Stimulated activated CD4-positive, alpha-beta T cell treated with anti-CD3 and anti-CD28 coated beads, TNF-alpha, amount 100 ng/mL, for 1 hour (primary cell): ENCODE measurements at regions not wholly inside any gene's neighbourhood (a gene's known extent, or its start where the extent isn't known, plus 50 kb on each side); places are given as distances from the start of the nearest gene placed in this dataset.
A peak's percentile ranks its signal among the peaks of the same experiment; 100 is the strongest.

ENCODE experiments used
- DNase-seq, 3 donors: peaks; one replicate each; pipeline ENCODE4 v3.0.0-alpha.2; 2020; ENCODE audit warnings: low read depth in 3 of 3, low spot score in 1 of 3

DNA sequence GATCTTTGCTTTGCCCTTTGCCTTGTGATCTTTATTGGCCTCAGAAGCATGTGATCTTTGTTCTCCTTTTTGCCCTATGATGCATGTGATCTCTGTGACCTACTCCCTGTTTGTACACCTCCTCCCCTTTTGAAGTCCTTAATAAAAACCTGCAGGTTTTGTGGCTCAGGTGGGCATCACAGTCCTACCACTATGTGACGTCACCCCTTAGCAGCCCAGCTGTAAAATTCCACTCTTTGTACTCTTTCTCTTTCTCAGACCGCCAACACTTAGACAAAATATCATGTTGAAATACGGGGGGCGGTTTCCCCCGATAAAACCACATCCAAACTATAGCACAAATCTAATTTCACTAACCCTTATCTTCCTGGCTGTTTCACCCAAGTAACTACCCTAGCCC is 76.7 kb upstream of the RAPGEF4 start:
- DNase-seq: no peak

DNA sequence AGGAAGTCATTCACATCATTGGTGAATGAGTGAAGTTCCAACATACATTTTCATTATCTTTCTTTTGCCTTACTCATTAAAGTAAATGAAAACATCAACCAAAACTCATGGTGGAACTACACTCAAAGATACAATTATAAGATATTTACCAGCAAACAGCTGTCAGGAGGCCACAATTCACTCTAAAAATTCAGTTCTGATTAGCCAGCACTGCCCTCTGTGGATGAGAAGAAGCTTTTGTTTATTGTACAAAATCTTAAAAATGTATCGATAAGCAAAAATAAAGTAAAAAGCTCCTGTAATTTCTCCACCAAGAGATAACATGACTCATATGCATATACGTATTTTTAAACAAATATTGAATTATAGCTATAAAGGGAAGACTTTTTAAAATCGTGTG is 73.5 kb upstream of the RAPGEF4 start:
- no peak for DNase-seq

DNA sequence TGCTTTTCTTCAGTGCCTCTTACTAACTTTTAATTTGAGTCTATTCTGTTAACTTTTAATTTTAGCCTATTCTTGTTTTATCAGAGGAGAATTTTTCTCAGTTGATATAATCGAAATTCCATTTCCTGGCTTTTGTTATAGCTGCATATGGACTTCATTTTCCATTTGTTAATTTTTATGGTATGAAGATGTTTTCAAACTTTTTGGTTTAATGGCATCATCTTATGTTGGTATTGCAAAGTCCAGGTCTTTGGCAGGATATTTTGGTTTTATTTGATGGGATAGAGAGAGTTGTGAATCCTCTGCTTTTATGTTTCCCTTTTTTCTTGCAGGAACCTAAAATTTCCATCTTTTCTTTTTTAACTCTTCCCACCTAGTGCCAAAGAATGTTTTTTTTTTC is 70.9 kb upstream of the RAPGEF4 start:
- DNase-seq: no peak

DNA sequence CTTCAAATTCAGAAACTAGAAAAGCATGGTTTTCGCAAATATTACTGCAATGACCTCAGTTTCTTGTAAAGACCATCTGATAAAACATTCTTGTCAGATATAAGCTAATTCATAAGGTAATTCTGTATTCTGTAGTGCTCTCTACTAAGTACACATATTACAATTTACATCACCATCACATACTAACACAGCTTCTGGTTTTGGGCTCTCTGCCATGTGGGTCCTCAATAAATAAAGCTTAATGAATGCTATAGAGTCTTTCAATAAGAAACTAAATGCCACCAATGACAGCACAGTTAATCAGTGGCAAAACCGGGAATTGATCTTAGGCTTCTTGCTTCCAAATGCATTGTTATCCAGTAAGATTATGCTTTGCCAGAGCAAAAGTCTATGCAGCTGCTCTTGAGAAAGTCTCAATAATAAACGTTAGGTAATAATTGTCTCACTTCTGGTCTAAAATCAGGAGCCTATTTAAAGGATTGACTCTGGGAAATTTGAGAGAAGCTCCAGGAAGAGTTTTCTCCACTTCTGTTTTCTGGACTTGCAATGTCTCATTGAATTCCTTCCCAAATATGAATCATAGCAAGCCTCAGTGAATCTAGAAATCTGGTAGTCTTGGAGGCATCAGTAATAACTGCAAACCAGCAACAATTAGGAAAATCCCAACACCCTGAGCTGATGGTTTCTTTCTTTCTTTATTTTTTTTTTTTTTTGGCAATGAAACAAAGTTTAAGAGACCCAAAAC is 67.9 kb upstream of the RAPGEF4 start:
- DNase-seq: no peak

DNA sequence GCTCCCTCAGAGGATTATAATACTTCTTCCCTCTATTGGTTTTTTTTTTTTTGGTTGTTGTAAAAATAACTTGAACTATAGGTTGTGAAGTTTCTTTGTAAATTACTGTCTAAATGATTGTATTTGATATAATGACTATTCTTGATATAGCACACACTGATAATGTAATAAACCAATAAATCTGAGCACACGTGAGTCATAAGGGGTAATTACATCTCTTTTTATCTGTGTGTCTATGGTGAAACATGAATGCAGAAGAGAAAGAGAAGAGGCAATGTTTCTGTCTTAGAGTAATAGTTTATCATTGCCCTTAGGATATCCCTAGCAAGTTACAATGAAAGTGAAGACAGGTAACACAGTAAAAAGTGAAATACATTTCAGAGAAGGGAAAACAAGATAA is 64.1 kb upstream of the RAPGEF4 start:
- no peak for DNase-seq

GRCh38 chr2:172672114-172672513 is 63.5 kb upstream of the RAPGEF4 start:
- DNase-seq: no peak

DNA sequence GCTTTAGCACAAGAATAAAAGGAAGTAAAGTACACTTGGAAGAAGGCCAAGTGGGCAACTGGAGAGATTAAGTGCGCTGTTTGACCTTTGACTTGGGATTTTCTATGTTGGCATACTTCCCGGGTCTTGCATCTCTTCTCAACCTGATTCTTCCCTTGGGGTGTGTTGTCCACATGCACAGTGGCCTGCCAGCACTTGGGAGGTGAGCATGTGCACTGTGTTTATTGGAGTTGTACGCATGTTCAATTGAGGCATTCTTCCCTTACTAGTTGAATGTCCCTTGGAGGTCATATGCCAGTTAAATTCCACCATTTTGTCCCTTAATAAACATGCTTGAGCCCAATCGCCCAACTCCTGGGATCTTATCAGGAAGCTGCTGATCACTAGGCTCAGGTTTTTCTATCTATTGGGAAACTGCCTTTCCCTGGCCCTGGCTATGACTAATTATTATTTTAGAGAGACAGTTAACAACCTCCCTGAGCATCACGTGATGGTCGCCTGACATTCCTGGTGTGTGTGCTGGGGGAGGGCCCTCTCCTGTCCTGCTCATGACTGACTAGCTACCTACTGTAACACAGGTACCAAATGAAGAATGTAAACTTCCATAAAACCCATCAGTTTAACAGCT is 62.5 kb upstream of the RAPGEF4 start:
- DNase-seq: no peak

DNA sequence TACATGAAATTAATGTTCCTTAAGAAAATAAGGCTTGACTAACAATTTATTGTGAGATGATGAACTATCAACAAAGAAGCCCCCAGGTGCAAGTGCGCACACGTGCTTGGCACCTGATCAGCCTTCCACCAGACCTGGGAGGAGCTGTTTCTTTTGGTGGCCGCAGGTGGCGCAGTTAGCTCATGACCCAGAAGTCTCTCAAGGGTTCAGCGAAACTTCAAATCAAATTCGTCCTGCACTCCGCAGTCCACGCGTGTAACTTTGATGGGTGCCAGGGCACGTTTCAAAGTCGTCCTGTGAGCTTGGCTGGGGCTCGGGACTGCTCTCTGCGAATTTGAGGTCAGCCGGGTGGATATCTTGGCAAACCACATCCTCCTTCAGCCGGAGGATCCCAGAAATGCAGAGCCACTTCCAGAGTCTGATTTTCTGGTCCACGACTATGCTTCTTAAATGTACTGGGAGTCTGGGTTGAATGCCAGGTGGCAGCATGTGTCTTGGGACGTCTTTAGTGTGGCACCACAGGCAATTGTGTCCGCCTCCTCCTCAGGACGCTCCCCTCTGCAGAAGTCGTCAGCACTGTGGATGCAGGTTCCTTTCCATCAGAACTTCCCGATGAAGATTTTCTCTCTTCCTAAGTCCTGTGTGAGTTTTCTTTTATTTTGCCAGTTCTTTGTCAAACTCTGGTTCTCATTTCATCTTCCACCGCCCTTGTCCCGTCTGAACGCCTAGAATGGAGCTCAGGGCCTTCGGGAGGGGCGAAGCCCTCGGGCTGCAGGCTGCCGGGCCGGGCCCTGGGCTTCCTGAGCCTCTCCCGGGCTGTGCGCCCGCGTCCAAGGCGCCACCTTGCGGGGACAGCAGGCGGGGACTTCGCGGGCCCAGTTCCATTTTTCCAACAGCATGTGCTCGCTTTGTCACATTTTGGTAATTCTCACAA is 61.3 kb upstream of the RAPGEF4 start:
- DNase-seq: peak in 1 of 3 donors; percentile 12

DNA sequence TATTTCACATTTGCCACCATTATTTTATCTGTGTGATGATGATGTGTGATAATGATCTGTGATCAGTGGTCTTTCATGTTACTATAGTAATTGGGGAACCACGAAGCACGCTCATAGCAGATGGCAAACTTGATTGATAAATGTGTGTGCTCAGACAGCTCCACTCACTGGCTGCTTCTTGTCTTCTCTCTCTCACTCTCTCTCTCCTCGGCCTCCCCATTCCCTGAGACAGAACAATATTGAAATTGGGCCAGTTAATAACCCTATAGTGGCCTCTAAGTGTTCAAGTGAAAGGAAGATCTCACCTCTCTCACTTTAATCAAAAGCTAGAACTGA is 60.7 kb upstream of the RAPGEF4 start:
- DNase-seq: no peak

DNA sequence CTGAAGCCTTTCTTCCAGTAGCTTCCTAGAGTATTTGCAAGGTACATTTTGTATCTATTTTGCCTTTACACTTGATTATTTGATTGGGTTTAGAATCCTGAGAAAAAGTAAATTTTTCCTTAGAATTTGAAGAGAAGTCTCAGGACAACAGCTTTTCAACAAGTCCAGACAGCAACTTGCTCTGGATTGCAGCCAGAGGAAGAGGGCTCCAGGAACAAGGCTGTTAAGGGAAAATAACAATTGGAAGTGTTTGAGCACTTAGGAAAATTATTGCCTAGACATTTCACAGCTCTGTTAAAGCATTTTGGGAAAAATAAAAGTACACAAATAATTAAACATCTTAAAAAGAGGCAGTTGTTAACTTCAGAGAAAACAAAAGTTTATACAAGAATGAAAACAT is 58.3 kb upstream of the RAPGEF4 start:
- no peak for DNase-seq

- DNase-seq: no peak
Measured at GRCh38 chr2:172680436-172681068, 55.1 kb upstream of the RAPGEF4 start.

GRCh38 chr2:172685467-172685866 is 50.2 kb upstream of the RAPGEF4 start:
- DNase-seq: no peak
